GM23248 (cell line): ENCODE measurements at regions not wholly inside any gene's neighbourhood (a gene's known extent, or its start where the extent isn't known, plus 50 kb on each side); places are given as distances from the start of the nearest gene placed in this dataset.

ENCODE experiments used
- EZH2 ChIP-seq: fragments of 200-600 bp; sonication (generic); IDR thresholded peaks from 2 replicates; pipeline ENCODE4 v1.6.1; 2018; ENCODE audit warnings: antibody characterized with exemption, mild to moderate bottlenecking; ENCODE audit not compliant: insufficient read depth, poor library complexity, severe bottlenecking
- EZH2phosphoT487 ChIP-seq: fragments of 200-600 bp; sonication (generic); IDR thresholded peaks from 2 replicates; pipeline ENCODE4 v1.6.1; 2018; ENCODE audit warnings: antibody characterized with exemption, moderate library complexity, mild to moderate bottlenecking, low read depth; ENCODE audit not compliant: insufficient read depth

GRCh38 chr9:124121725-124122124 is 110.2 kb downstream of the LHX2 start:
- TF ChIP-seq EZH2 (no peak), EZH2phosphoT487 (no peak)
